Neural cell (in vitro differentiated cells): ENCODE measurements at regions not wholly inside any gene's neighbourhood (a gene's known extent, or its start where the extent isn't known, plus 50 kb on each side); places are given as distances from the start of the nearest gene placed in this dataset.

Source experiments
- H2AFZ ChIP-seq: fragments of 200-600, 300-800 bp; sonication (generic), shearing (Covaris generic); 2 replicates; pipeline ENCODE4 v1.6.0; 2014; ENCODE audit warnings: low read depth, mild to moderate bottlenecking, antibody characterized with exemption, low read length, moderate library complexity
- H3F3A ChIP-seq: fragments of 200-600 bp; shearing (Covaris generic); 2 replicates; pipeline ENCODE4 v1.6.1; 2016; ENCODE audit warnings: mild to moderate bottlenecking, moderate library complexity, mixed read lengths, antibody characterized with exemption, low read length; ENCODE audit not compliant: insufficient read depth, poor library complexity, severe bottlenecking
- H3K27ac ChIP-seq: fragments of 200-600, 300-800 bp; sonication (generic), shearing (Covaris generic); 2 replicates; pipeline ENCODE4 v1.5.1; 2014; ENCODE audit warnings: mild to moderate bottlenecking, low read length, moderate library complexity
- H3K27me3 ChIP-seq: fragments of 300-800, 200-600 bp; sonication (generic), shearing (Covaris generic); 2 replicates; pipeline ENCODE4 v1.6.0; 2014; ENCODE audit warnings: mild to moderate bottlenecking, low read depth, low read length, moderate library complexity; ENCODE audit not compliant: insufficient read depth
- H3K36me3 ChIP-seq: fragments of 300-800, 200-600 bp; sonication (generic), shearing (Covaris generic); 2 replicates; pipeline ENCODE4 v1.5.1; 2014; ENCODE audit warnings: mild to moderate bottlenecking, antibody characterized with exemption, low read length, moderate library complexity; ENCODE audit not compliant: insufficient read depth
- H3K4me2 ChIP-seq: fragments of 300-800, 200-600 bp; sonication (generic), shearing (Covaris generic); 2 replicates; pipeline ENCODE4 v1.6.0; 2014; ENCODE audit warnings: mild to moderate bottlenecking, low read length
- H3K4me3 ChIP-seq: fragments of 300-800, 200-600 bp; sonication (generic), shearing (Covaris generic); 2 replicates; pipeline ENCODE4 v1.5.1; 2014; ENCODE audit warnings: mild to moderate bottlenecking, low read length, moderate library complexity
- H3K79me2 ChIP-seq: fragments of 200-600 bp; shearing (Covaris generic); replicated peaks from 2 replicates; pipeline ENCODE4 v1.6.0; 2014; ENCODE audit warnings: mild to moderate bottlenecking, low read length, moderate library complexity; ENCODE audit not compliant: insufficient read depth
- H3K9ac ChIP-seq: fragments of 300-800, 200-600 bp; sonication (generic), shearing (Covaris generic); 2 replicates; pipeline ENCODE4 v1.6.1; 2016; ENCODE audit warnings: mild to moderate bottlenecking, low read length, mixed read lengths
- H3K9me2 ChIP-seq: fragments of 200-600 bp; shearing (Covaris generic); 2 replicates; pipeline ENCODE4 v1.6.1; 2016; ENCODE audit warnings: mild to moderate bottlenecking, low read length, mixed read lengths; ENCODE audit not compliant: insufficient read depth
- H3K9me3 ChIP-seq: fragments of 200-600, 300-800 bp; sonication (generic), shearing (Covaris generic); 2 replicates; pipeline ENCODE4 v1.6.1; 2016; ENCODE audit warnings: mild to moderate bottlenecking, mixed run types, low read length, moderate library complexity, mixed read lengths
- H4K20me1 ChIP-seq: fragments of 200-600 bp; shearing (Covaris generic); 2 replicates; pipeline ENCODE4 v1.6.1; 2016; ENCODE audit warnings: mild to moderate bottlenecking, mixed run types; ENCODE audit not compliant: insufficient read depth
- EP300 ChIP-seq: fragments of 450-650 bp; conservative IDR thresholded peaks from 2 replicates; pipeline ENCODE4 v1.6.1; 2014; ENCODE audit warnings: antibody characterized with exemption, mild to moderate bottlenecking, moderate library complexity; ENCODE audit not compliant: poor library complexity, severe bottlenecking
- EZH2 ChIP-seq: fragments of 200-600, 300-800 bp; shearing (Covaris generic), sonication (generic); IDR thresholded peaks from 2 replicates; pipeline ENCODE4 v1.6.1; 2014; ENCODE audit warnings: antibody characterized with exemption, low read length, borderline replicate concordance, mild to moderate bottlenecking; ENCODE audit not compliant: insufficient read depth, poor library complexity, severe bottlenecking
- MXI1 ChIP-seq: fragments of 450-650 bp; conservative IDR thresholded peaks from 2 replicates; pipeline ENCODE4 v1.6.1; 2014; ENCODE audit warnings: antibody characterized with exemption, mild to moderate bottlenecking; ENCODE audit not compliant: poor library complexity, severe bottlenecking
- POLR2AphosphoS5 ChIP-seq: IDR thresholded peaks from 2 replicates; pipeline ENCODE4 v1.6.1; 2012
- RAD21 ChIP-seq: fragments of 450-650 bp; conservative IDR thresholded peaks from 2 replicates; pipeline ENCODE4 v1.6.1; 2014; ENCODE audit warnings: antibody characterized with exemption, mild to moderate bottlenecking, moderate library complexity
- SMC3 ChIP-seq: fragments of 450-650 bp; conservative IDR thresholded peaks from 2 replicates; pipeline ENCODE4 v1.6.1; 2014; ENCODE audit warnings: antibody characterized with exemption, mild to moderate bottlenecking, moderate library complexity; ENCODE audit not compliant: poor library complexity
- TAF1 ChIP-seq: IDR thresholded peaks from 2 replicates; pipeline ENCODE4 v1.6.1; 2012; ENCODE audit warnings: low read depth
- TF ChIP-seq, protein P1 (sequence below): fragments of 450-650 bp; IDR thresholded peaks from 2 replicates; pipeline ENCODE4 v1.5.1; 2014; ENCODE audit warnings: antibody characterized with exemption, mild to moderate bottlenecking, moderate library complexity; ENCODE audit not compliant: poor library complexity, severe bottlenecking
- TF ChIP-seq, protein P2 (sequence below): IDR thresholded peaks from 2 replicates; pipeline ENCODE4 v1.6.1; 2012; ENCODE audit warnings: borderline replicate concordance

GRCh38 chr18:56368066-56368465 is 270.3 kb downstream of the TXNL1 start:
- no peak overlapping the region for H3K4me3 ChIP-seq
- H3K27ac ChIP-seq, result no peak overlapping the region
- no peaks in the 10 kb centered on the region for H3K9me3 ChIP-seq
- H4K20me1 ChIP-seq, result no peaks in the 10 kb centered on the region
- H3K4me2 ChIP-seq, result no peak overlapping the region
- H3K79me2 ChIP-seq, result no peaks in the 10 kb centered on the region
- TF ChIP-seq POLR2AphosphoS5 (no peak), TAF1 (no peak), SMC3 (no peak), EZH2 (no peak)
- TF ChIP-seq, protein P1, sequence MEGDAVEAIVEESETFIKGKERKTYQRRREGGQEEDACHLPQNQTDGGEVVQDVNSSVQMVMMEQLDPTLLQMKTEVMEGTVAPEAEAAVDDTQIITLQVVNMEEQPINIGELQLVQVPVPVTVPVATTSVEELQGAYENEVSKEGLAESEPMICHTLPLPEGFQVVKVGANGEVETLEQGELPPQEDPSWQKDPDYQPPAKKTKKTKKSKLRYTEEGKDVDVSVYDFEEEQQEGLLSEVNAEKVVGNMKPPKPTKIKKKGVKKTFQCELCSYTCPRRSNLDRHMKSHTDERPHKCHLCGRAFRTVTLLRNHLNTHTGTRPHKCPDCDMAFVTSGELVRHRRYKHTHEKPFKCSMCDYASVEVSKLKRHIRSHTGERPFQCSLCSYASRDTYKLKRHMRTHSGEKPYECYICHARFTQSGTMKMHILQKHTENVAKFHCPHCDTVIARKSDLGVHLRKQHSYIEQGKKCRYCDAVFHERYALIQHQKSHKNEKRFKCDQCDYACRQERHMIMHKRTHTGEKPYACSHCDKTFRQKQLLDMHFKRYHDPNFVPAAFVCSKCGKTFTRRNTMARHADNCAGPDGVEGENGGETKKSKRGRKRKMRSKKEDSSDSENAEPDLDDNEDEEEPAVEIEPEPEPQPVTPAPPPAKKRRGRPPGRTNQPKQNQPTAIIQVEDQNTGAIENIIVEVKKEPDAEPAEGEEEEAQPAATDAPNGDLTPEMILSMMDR, result no peak
- TF ChIP-seq, protein P2, sequence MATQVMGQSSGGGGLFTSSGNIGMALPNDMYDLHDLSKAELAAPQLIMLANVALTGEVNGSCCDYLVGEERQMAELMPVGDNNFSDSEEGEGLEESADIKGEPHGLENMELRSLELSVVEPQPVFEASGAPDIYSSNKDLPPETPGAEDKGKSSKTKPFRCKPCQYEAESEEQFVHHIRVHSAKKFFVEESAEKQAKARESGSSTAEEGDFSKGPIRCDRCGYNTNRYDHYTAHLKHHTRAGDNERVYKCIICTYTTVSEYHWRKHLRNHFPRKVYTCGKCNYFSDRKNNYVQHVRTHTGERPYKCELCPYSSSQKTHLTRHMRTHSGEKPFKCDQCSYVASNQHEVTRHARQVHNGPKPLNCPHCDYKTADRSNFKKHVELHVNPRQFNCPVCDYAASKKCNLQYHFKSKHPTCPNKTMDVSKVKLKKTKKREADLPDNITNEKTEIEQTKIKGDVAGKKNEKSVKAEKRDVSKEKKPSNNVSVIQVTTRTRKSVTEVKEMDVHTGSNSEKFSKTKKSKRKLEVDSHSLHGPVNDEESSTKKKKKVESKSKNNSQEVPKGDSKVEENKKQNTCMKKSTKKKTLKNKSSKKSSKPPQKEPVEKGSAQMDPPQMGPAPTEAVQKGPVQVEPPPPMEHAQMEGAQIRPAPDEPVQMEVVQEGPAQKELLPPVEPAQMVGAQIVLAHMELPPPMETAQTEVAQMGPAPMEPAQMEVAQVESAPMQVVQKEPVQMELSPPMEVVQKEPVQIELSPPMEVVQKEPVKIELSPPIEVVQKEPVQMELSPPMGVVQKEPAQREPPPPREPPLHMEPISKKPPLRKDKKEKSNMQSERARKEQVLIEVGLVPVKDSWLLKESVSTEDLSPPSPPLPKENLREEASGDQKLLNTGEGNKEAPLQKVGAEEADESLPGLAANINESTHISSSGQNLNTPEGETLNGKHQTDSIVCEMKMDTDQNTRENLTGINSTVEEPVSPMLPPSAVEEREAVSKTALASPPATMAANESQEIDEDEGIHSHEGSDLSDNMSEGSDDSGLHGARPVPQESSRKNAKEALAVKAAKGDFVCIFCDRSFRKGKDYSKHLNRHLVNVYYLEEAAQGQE, result no peak
- no peak overlapping the region for H2AFZ ChIP-seq
- no peaks in the 10 kb centered on the region for H3K9me2 ChIP-seq
- H3K27me3 ChIP-seq, result no peaks in the 10 kb centered on the region
- H3F3A ChIP-seq, result no peaks in the 10 kb centered on the region
- no peak overlapping the region for H3K9ac ChIP-seq
- no peaks in the 10 kb centered on the region for H3K36me3 ChIP-seq

DNA sequence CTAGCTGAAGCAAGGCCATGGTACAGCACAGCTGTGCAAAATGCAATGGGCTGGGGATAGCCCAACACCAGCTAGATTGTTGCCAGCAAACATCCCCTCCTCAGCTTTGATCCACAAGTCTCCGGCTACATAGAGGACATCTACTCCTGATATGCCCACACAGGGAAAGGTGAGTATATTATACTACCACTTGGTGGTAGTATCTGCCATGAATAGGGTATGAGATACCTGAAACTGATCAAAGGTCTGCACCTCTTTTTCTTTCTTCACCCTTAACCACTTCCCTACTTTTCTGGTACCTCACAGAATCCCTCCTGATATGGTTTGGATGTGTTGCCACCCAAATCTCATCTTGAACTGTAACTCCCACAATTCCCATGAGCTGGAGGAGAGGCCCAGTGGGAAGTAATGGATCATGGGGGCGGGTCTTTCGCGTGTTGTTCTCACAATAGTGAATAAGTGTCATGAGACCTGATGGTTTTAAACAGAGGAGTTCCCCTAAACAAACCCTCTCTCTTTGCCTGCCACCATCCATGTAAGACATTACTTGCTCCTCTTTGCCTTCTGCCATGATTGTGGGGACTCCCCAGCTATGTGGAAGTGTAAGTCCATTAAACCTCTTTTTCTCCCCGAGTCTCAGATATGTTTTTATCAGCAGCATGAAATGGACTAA is 279.6 kb downstream of the TXNL1 start:
- H3K9ac ChIP-seq, result no peak overlapping the region
- no peaks in the 10 kb centered on the region for H3K9me2 ChIP-seq
- no peaks in the 10 kb centered on the region for H3K27me3 ChIP-seq
- H3F3A ChIP-seq, result no peaks in the 10 kb centered on the region
- H3K4me3 ChIP-seq, result no peak overlapping the region
- H3K9me3 ChIP-seq, result no peaks in the 10 kb centered on the region
- no peak for TF ChIP-seq TAF1
- TF ChIP-seq MXI1, result no peak
- no peak for TF ChIP-seq EP300
- no peak for TF ChIP-seq SMC3
- no peak for TF ChIP-seq RAD21
- TF ChIP-seq, protein P1, result no peak
- TF ChIP-seq, protein P2, result no peak
- TF ChIP-seq POLR2AphosphoS5, result no peak
- no peak for TF ChIP-seq EZH2
- no peaks in the 10 kb centered on the region for H3K36me3 ChIP-seq
- no peaks in the 10 kb centered on the region for H4K20me1 ChIP-seq
- H2AFZ ChIP-seq, result no peak overlapping the region
- H3K4me2 ChIP-seq, result no peak overlapping the region
- no peak overlapping the region for H3K27ac ChIP-seq
- no peaks in the 10 kb centered on the region for H3K79me2 ChIP-seq
